ENCODE measurements at regions not wholly inside any gene's neighbourhood (a gene's known extent, or its start where the extent isn't known, plus 50 kb on each side); places are given as distances from the start of the nearest gene placed in this dataset.

DNA sequence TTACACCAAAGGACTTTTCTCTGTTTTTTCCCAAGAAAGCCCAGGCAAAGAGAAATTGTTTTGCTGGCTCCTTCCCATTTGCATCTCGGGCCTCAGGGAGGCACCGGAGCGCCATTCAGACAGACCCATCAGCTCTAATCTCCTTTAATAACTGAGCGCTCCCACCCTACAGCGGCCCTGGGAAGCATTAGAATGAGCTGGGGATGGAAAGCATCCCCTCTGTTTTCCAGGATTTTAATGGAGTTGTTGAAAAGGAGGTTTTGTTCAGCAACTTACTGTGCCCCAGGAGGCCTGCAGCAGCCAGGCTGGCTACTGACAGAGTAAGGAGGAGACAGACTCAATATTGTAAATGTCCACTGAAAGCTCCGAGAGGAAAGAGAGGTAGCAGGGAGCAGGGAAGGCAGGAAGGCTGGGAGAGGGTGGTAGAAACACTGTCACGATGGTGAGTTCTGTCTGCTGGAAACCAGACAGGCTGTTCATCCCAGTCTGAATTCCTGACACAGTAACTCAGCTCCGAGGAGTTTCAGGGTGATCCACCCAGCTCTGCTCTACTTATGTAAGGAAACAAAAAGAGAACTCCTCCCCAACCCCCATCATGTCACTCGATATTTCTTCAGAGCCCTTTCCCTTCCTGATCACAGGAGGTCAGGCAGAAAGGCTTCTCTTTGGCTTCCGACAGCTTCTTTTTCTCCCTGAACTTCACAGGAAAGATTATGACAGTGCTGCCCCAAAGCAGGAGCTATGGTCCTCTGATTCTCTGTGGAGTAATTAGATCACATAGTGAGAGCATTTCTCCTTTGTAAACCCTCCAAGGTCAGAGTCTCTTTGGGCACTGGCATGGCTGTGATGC lies 62.5 kb upstream of the TMEM132D start:
- peaks cover 47% of the 10 kb centered on the region for H3K9me3 ChIP-seq (ENCODE audit: control insufficient read depth, insufficient read depth, low read length)
- ChIA-PET POLR2A (no interaction called here), CTCF (no interaction called here)
- H3K27ac ChIP-seq (ENCODE audit: low read depth, low read length): no peak overlapping the region
- H3K4me3 ChIP-seq (ENCODE audit: low read depth, low read length): no peak overlapping the region
- no peak for DNase-seq (ENCODE audit: low read depth, low spot score)
- TF ChIP-seq, protein P1, sequence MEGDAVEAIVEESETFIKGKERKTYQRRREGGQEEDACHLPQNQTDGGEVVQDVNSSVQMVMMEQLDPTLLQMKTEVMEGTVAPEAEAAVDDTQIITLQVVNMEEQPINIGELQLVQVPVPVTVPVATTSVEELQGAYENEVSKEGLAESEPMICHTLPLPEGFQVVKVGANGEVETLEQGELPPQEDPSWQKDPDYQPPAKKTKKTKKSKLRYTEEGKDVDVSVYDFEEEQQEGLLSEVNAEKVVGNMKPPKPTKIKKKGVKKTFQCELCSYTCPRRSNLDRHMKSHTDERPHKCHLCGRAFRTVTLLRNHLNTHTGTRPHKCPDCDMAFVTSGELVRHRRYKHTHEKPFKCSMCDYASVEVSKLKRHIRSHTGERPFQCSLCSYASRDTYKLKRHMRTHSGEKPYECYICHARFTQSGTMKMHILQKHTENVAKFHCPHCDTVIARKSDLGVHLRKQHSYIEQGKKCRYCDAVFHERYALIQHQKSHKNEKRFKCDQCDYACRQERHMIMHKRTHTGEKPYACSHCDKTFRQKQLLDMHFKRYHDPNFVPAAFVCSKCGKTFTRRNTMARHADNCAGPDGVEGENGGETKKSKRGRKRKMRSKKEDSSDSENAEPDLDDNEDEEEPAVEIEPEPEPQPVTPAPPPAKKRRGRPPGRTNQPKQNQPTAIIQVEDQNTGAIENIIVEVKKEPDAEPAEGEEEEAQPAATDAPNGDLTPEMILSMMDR (IDR thresholded peaks at IDR 0.05; ENCODE audit: low read depth, low read length): no peak
- H3K27me3 ChIP-seq (ENCODE audit: control insufficient read depth, insufficient read depth, low read length): no peaks in the 10 kb centered on the region

GRCh38 chr12:129971721-129972120 lies 67.9 kb upstream of the TMEM132D start:
- ChIA-PET CTCF (no interaction called here), POLR2A (no interaction called here)
- H3K27me3 ChIP-seq (ENCODE audit: control insufficient read depth, insufficient read depth, low read length): no peaks in the 10 kb centered on the region
- H3K27ac ChIP-seq (ENCODE audit: low read depth, low read length): no peak overlapping the region
- H3K9me3 ChIP-seq (ENCODE audit: control insufficient read depth, insufficient read depth, low read length): peaks cover 34% of the 10 kb centered on the region
- no peak overlapping the region for H3K4me3 ChIP-seq (ENCODE audit: low read depth, low read length)
- TF ChIP-seq, protein P1 (IDR thresholded peaks at IDR 0.05; ENCODE audit: low read depth, low read length): no peak
- no peak for DNase-seq (ENCODE audit: low read depth, low spot score)

- no peak overlapping the region for H3K4me3 ChIP-seq (ENCODE audit: low read depth, low read length)
- POLR2A ChIA-PET: no interaction called here
- H3K27me3 ChIP-seq (ENCODE audit: control insufficient read depth, insufficient read depth, low read length): no peaks in the 10 kb centered on the region
- CTCF ChIA-PET: no interaction called here
- H3K27ac ChIP-seq (ENCODE audit: low read depth, low read length): no peak overlapping the region
- TF ChIP-seq, protein P1 (IDR thresholded peaks at IDR 0.05; ENCODE audit: low read depth, low read length): no peak
- DNase-seq (ENCODE audit: low read depth, low spot score): no peak
- H3K9me3 ChIP-seq (ENCODE audit: control insufficient read depth, insufficient read depth, low read length): peaks cover 20% of the 10 kb centered on the region; the same call in 1 of the 2 replicates
Observed at GRCh38 chr12:129973236-129973961, 69.6 kb upstream of the TMEM132D start.

DNA sequence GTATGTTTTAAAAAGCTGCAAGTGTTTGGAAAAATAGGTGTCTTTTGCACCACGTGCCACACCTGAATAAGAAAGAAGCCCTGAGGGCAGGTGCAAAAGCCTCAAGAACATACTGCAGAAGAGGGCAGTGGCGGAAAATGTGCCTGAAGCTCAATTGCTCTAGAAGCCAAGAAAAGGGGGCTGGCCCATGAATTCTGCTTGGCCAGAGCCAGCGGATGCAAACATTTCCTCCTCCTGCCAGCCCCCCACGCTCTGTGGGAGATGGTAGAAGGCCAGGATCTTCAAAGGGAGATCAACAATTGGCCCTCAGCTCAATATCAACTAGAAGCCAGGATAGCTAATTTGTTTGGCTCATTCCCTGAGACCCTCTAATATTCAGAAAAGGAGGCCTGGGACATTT lies 80.3 kb upstream of the TMEM132D start:
- TF ChIP-seq, protein P1 (IDR thresholded peaks at IDR 0.05; ENCODE audit: low read depth, low read length): no peak
- H3K9me3 ChIP-seq (ENCODE audit: control insufficient read depth, insufficient read depth, low read length): peaks cover 29% of the 10 kb centered on the region
- no peak overlapping the region for H3K27ac ChIP-seq (ENCODE audit: low read depth, low read length)
- ChIA-PET POLR2A (no interaction called here), CTCF (no interaction called here)
- H3K27me3 ChIP-seq (ENCODE audit: control insufficient read depth, insufficient read depth, low read length): no peaks in the 10 kb centered on the region
- no peak overlapping the region for H3K4me3 ChIP-seq (ENCODE audit: low read depth, low read length)
- DNase-seq (ENCODE audit: low read depth, low spot score): no peak

GRCh38 chr12:129987841-129988240 lies 84.0 kb upstream of the TMEM132D start:
- ChIA-PET CTCF (no interaction called here), POLR2A (no interaction called here)
- TF ChIP-seq, protein P1 (IDR thresholded peaks at IDR 0.05; ENCODE audit: low read depth, low read length): no peak
- no peak overlapping the region for H3K4me3 ChIP-seq (ENCODE audit: low read depth, low read length)
- DNase-seq (ENCODE audit: low read depth, low spot score): no peak
- peaks cover 34% of the 10 kb centered on the region for H3K9me3 ChIP-seq (ENCODE audit: control insufficient read depth, insufficient read depth, low read length)
- no peaks in the 10 kb centered on the region for H3K27me3 ChIP-seq (ENCODE audit: control insufficient read depth, insufficient read depth, low read length)
- no peak overlapping the region for H3K27ac ChIP-seq (ENCODE audit: low read depth, low read length)

All from AG04450 (cell line).